ELF-1 (cell line): ENCODE measurements at regions not wholly inside any gene's neighbourhood (a gene's known extent, or its start where the extent isn't known, plus 50 kb on each side); places are given as distances from the start of the nearest gene placed in this dataset.
A peak's percentile ranks its signal among the peaks of the same experiment; 100 is the strongest.

ENCODE experiments used
- DNase-seq: peaks from one replicate; pipeline ENCODE4 v3.0.0-alpha.2; 2016; ENCODE audit warnings: low read depth, low spot score

- DNase-seq = no peak
Observed at GRCh38 chr4:181969151-181969550, 274.1 kb upstream of the TENM3 start.

- DNase-seq = no peak
Observed at GRCh38 chr4:181970366-181970765, 272.8 kb upstream of the TENM3 start.

- no peak for DNase-seq
Observed at GRCh38 chr4:181971411-181971810, 271.8 kb upstream of the TENM3 start.

GRCh38 chr4:181971973-181972372 lies 271.2 kb upstream of the TENM3 start:
- DNase-seq = no peak

GRCh38 chr4:181976764-181977163 lies 266.4 kb upstream of the TENM3 start:
- DNase-seq = no peak

- DNase-seq = no peak
Observed at GRCh38 chr4:181982437-181982836, 260.8 kb upstream of the TENM3 start.

GRCh38 chr4:181982856-181983255 lies 260.3 kb upstream of the TENM3 start:
- DNase-seq = no peak

- DNase-seq = no peak
Observed at GRCh38 chr4:181987392-181987791, 255.8 kb upstream of the TENM3 start.

GRCh38 chr4:181989071-181989470 lies 254.1 kb upstream of the TENM3 start:
- peak; percentile 31 for DNase-seq

- no peak for DNase-seq
Observed at GRCh38 chr4:181991369-181992108, 251.7 kb upstream of the TENM3 start.

- DNase-seq = no peak
Observed at GRCh38 chr4:181998398-181999295, 244.6 kb upstream of the TENM3 start.

- no peak for DNase-seq
Observed at GRCh38 chr4:182000077-182000476, 243.1 kb upstream of the TENM3 start.

- DNase-seq = no peak
Observed at GRCh38 chr4:182010876-182011275, 232.3 kb upstream of the TENM3 start.

GRCh38 chr4:182014164-182014563 lies 229.0 kb upstream of the TENM3 start:
- DNase-seq = no peak

GRCh38 chr4:182015014-182015413 lies 228.2 kb upstream of the TENM3 start:
- DNase-seq = no peak

GRCh38 chr4:182015893-182016292 lies 227.3 kb upstream of the TENM3 start:
- DNase-seq = no peak

GRCh38 chr4:182017038-182017437 lies 226.2 kb upstream of the TENM3 start:
- DNase-seq = no peak

- no peak for DNase-seq
Observed at GRCh38 chr4:182018691-182019090, 224.5 kb upstream of the TENM3 start.

GRCh38 chr4:182019148-182019652 lies 224.0 kb upstream of the TENM3 start:
- no peak for DNase-seq

- DNase-seq = no peak
Observed at GRCh38 chr4:182022909-182023308, 220.3 kb upstream of the TENM3 start.

GRCh38 chr4:182023469-182023868 lies 219.7 kb upstream of the TENM3 start:
- DNase-seq = no peak

- DNase-seq = no peak
Observed at GRCh38 chr4:182042945-182043344, 200.3 kb upstream of the TENM3 start.

- DNase-seq = no peak
Observed at GRCh38 chr4:182048871-182049270, 194.3 kb upstream of the TENM3 start.
